ENCODE measurements at regions not wholly inside any gene's neighbourhood (a gene's known extent, or its start where the extent isn't known, plus 50 kb on each side); places are given as distances from the start of the nearest gene placed in this dataset.

DNA sequence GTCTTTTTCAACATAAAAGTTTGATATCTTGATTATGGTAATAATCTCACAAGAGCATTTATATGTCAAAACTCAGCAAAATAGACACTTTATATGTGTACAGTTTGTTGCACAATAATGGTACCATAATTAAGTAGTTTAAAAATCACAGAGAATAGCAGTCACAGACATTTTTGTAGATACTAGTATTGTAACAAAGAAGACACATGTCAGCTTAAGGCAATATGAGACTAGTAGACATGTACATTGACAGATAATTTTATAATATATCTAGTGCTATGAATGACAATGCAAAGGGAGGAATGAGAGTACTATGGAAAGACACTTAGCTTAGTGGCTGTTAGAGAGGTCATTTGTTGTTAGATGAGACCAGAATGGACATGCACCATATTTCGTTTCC lies 1490.6 kb upstream of the CDH6 start:
- TF ChIP-seq, protein P1, sequence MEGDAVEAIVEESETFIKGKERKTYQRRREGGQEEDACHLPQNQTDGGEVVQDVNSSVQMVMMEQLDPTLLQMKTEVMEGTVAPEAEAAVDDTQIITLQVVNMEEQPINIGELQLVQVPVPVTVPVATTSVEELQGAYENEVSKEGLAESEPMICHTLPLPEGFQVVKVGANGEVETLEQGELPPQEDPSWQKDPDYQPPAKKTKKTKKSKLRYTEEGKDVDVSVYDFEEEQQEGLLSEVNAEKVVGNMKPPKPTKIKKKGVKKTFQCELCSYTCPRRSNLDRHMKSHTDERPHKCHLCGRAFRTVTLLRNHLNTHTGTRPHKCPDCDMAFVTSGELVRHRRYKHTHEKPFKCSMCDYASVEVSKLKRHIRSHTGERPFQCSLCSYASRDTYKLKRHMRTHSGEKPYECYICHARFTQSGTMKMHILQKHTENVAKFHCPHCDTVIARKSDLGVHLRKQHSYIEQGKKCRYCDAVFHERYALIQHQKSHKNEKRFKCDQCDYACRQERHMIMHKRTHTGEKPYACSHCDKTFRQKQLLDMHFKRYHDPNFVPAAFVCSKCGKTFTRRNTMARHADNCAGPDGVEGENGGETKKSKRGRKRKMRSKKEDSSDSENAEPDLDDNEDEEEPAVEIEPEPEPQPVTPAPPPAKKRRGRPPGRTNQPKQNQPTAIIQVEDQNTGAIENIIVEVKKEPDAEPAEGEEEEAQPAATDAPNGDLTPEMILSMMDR (IDR thresholded peaks at IDR 0.05; ENCODE audit: low read depth, low read length, poor library complexity, severe bottlenecking): no peak
- no peak for TF ChIP-seq EZH2phosphoT487 (IDR thresholded peaks at IDR 0.05; ENCODE audit: borderline replicate concordance, low read length)
